HEK293 (cell line): ENCODE measurements at regions not wholly inside any gene's neighbourhood (a gene's known extent, or its start where the extent isn't known, plus 50 kb on each side); places are given as distances from the start of the nearest gene placed in this dataset.

Experiments
- CTCF ChIA-PET: fragments of 350-600 bp; formaldehyde crosslinking; extraction: SDS; loops from one replicate; lab custom pipeline; 2021; ENCODE audit warnings: antibody characterized with exemption; lab: Yijun Ruan, JAX
- POLR2A ChIA-PET: fragments of 300-600 bp; formaldehyde crosslinking; extraction: SDS; loops from one replicate; lab custom pipeline; 2020; ENCODE audit warnings: antibody characterized with exemption, inconsistent platforms; lab: Yijun Ruan, JAX
- H3K27ac ChIP-seq: fragments of 200-500 bp; sonication (Bioruptor generic); 2 replicates; pipeline ENCODE4 v1.5.1; 2014; ENCODE audit warnings: low read depth, low read length, control low read depth, inconsistent platforms; ENCODE audit errors: extremely low read depth
- H3K36me3 ChIP-seq, 2 experiments: fragments of 200-500 bp in 1 of 2; sonication (Bioruptor generic) in 1 of 2; 1 replicate in 1 of 2; 2 replicates in 1 of 2; pipeline ENCODE4 v1.5.1; 2014 to 2017; ENCODE audit warnings: inconsistent platforms in 2 of 2, low read length in 2 of 2; ENCODE audit not compliant: control insufficient read depth in 2 of 2, insufficient read depth in 1 of 2
- H3K4me1 ChIP-seq: fragments of 200-500 bp; sonication (Bioruptor generic); 2 replicates; pipeline ENCODE4 v1.5.1; 2014; ENCODE audit warnings: mild to moderate bottlenecking, low read length, inconsistent platforms; ENCODE audit not compliant: control insufficient read depth, insufficient read depth
- H3K4me3 ChIP-seq: 2 replicates; pipeline ENCODE4 v1.5.1; 2011; ENCODE audit warnings: low read depth, mild to moderate bottlenecking, control low read depth, low read length, moderate library complexity
- H3K9me3 ChIP-seq: fragments of 200-500 bp; sonication (Bioruptor generic); 2 replicates; pipeline ENCODE4 v1.5.1; 2014; ENCODE audit warnings: low read depth, low read length, inconsistent platforms; ENCODE audit not compliant: control insufficient read depth, insufficient read depth
- SCRT1 ChIP-seq: fragments of 450-650 bp; formaldehyde crosslinking; IDR thresholded peaks from 2 replicates; pipeline ENCODE4 v1.5.1; 2016; ENCODE audit warnings: missing biosample characterization, missing genetic modification characterization, borderline replicate concordance
- YY2 ChIP-seq: fragments of 450-650 bp; formaldehyde crosslinking; IDR thresholded peaks from 2 replicates; pipeline ENCODE4 v1.5.1; 2016; ENCODE audit warnings: missing biosample characterization, missing genetic modification characterization
- ZBTB1 ChIP-seq: fragments of 450-650 bp; formaldehyde crosslinking; IDR thresholded peaks from 2 replicates; pipeline ENCODE4 v1.5.1; 2016; ENCODE audit warnings: missing biosample characterization, missing genetic modification characterization
- ZBTB48 ChIP-seq: fragments of 450-650 bp; formaldehyde crosslinking; IDR thresholded peaks from 2 replicates; pipeline ENCODE4 v1.5.1; 2016; ENCODE audit warnings: missing biosample characterization, missing genetic modification characterization
- ZFHX2 ChIP-seq: fragments of 450-650 bp; formaldehyde crosslinking; conservative IDR thresholded peaks from 2 replicates; pipeline ENCODE4 v1.5.1; 2016; ENCODE audit warnings: missing biosample characterization, missing genetic modification characterization
- ZFP3 ChIP-seq: fragments of 450-650 bp; formaldehyde crosslinking; IDR thresholded peaks from 2 replicates; pipeline ENCODE4 v1.5.1; 2016; ENCODE audit warnings: low read depth, missing biosample characterization, missing genetic modification characterization
- ZNF10 ChIP-seq: fragments of 450-650 bp; formaldehyde crosslinking; IDR thresholded peaks from 2 replicates; pipeline ENCODE4 v1.5.1; 2017; ENCODE audit warnings: missing biosample characterization, missing genetic modification characterization
- ZNF121 ChIP-seq: fragments of 450-650 bp; formaldehyde crosslinking; IDR thresholded peaks from 2 replicates; pipeline ENCODE4 v1.5.1; 2016; ENCODE audit warnings: missing biosample characterization, missing genetic modification characterization
- ZNF169 ChIP-seq: fragments of 450-650 bp; formaldehyde crosslinking; IDR thresholded peaks from 2 replicates; pipeline ENCODE4 v1.5.1; 2016; ENCODE audit warnings: missing biosample characterization, missing genetic modification characterization
- ZNF175 ChIP-seq: fragments of 450-650 bp; formaldehyde crosslinking; IDR thresholded peaks from 2 replicates; pipeline ENCODE4 v1.5.1; 2016; ENCODE audit warnings: missing biosample characterization, missing genetic modification characterization
- ZNF214 ChIP-seq: fragments of 450-650 bp; formaldehyde crosslinking; IDR thresholded peaks from 2 replicates; pipeline ENCODE4 v1.5.1; 2017; ENCODE audit warnings: missing biosample characterization, mild to moderate bottlenecking, missing genetic modification characterization, borderline replicate concordance
- ZNF221 ChIP-seq: fragments of 450-650 bp; formaldehyde crosslinking; IDR thresholded peaks from 2 replicates; pipeline ENCODE4 v1.5.1; 2017; ENCODE audit warnings: missing biosample characterization, missing genetic modification characterization, borderline replicate concordance
- ZNF280C ChIP-seq: fragments of 450-650 bp; formaldehyde crosslinking; IDR thresholded peaks from 2 replicates; pipeline ENCODE4 v1.5.1; 2016; ENCODE audit warnings: missing biosample characterization, missing genetic modification characterization
- ZNF292 ChIP-seq: fragments of 450-650 bp; formaldehyde crosslinking; IDR thresholded peaks from 2 replicates; pipeline ENCODE4 v1.5.1; 2016; ENCODE audit warnings: low read depth, missing biosample characterization, missing genetic modification characterization, borderline replicate concordance
- ZNF302 ChIP-seq: fragments of 450-650 bp; formaldehyde crosslinking; IDR thresholded peaks from 2 replicates; pipeline ENCODE4 v1.5.1; 2016; ENCODE audit warnings: missing biosample characterization, missing genetic modification characterization, low read depth
- ZNF37A ChIP-seq: fragments of 450-650 bp; IDR thresholded peaks from 2 replicates; pipeline ENCODE4 v1.5.1; 2018; ENCODE audit warnings: missing biosample characterization, missing genetic modification characterization
- ZNF404 ChIP-seq: fragments of 450-650 bp; formaldehyde crosslinking; IDR thresholded peaks from 2 replicates; pipeline ENCODE4 v1.5.1; 2017; ENCODE audit warnings: missing biosample characterization, missing genetic modification characterization
- ZNF416 ChIP-seq: fragments of 450-650 bp; formaldehyde crosslinking; IDR thresholded peaks from 2 replicates; pipeline ENCODE4 v1.5.1; 2016; ENCODE audit warnings: missing biosample characterization, missing genetic modification characterization
- ZNF473 ChIP-seq: fragments of 450-650 bp; formaldehyde crosslinking; IDR thresholded peaks from 2 replicates; pipeline ENCODE4 v1.5.1; 2017; ENCODE audit warnings: missing biosample characterization, missing genetic modification characterization
- ZNF510 ChIP-seq: fragments of 450-650 bp; formaldehyde crosslinking; IDR thresholded peaks from 2 replicates; pipeline ENCODE4 v1.5.1; 2018; ENCODE audit warnings: mild to moderate bottlenecking, missing genetic modification characterization, missing biosample characterization; ENCODE audit not compliant: insufficient replicate concordance
- ZNF513 ChIP-seq: fragments of 450-650 bp; IDR thresholded peaks from 2 replicates; pipeline ENCODE4 v1.5.1; 2018; ENCODE audit warnings: missing biosample characterization, missing genetic modification characterization
- ZNF514 ChIP-seq: fragments of 450-650 bp; formaldehyde crosslinking; IDR thresholded peaks from 2 replicates; pipeline ENCODE4 v1.5.1; 2016; ENCODE audit warnings: missing biosample characterization, missing genetic modification characterization
- ZNF530 ChIP-seq: fragments of 450-650 bp; formaldehyde crosslinking; IDR thresholded peaks from 2 replicates; pipeline ENCODE4 v1.5.1; 2016; ENCODE audit warnings: low read depth, missing biosample characterization, missing genetic modification characterization
- ZNF549 ChIP-seq: fragments of 450-650 bp; IDR thresholded peaks from 2 replicates; pipeline ENCODE4 v1.5.1; 2018; ENCODE audit warnings: missing biosample characterization, missing genetic modification characterization, mild to moderate bottlenecking, inconsistent platforms, moderate library complexity
- ZNF560 ChIP-seq: fragments of 450-650 bp; formaldehyde crosslinking; IDR thresholded peaks from 2 replicates; pipeline ENCODE4 v1.5.1; 2017; ENCODE audit warnings: missing biosample characterization, missing genetic modification characterization, borderline replicate concordance
- ZNF837 ChIP-seq: fragments of 450-650 bp; formaldehyde crosslinking; IDR thresholded peaks from 2 replicates; pipeline ENCODE4 v1.5.1; 2016; ENCODE audit warnings: missing biosample characterization, missing genetic modification characterization
- ZNF843 ChIP-seq: fragments of 450-650 bp; formaldehyde crosslinking; IDR thresholded peaks from 2 replicates; pipeline ENCODE4 v1.5.1; 2016; ENCODE audit warnings: missing biosample characterization, missing genetic modification characterization
- ZXDB ChIP-seq: fragments of 450-650 bp; formaldehyde crosslinking; IDR thresholded peaks from 2 replicates; pipeline ENCODE4 v1.5.1; 2016; ENCODE audit warnings: missing biosample characterization, missing genetic modification characterization

- TF ChIP-seq ZNF280C (tag by site-specific recombination) = no peak
- no peak for TF ChIP-seq YY2 (tag by site-specific recombination)
Observed at GRCh38 chr9:80380301-80380700, 808.5 kb downstream of the TLE4 start (continued).

- Histone ChIP-seq H3K9me3 (no peaks in the 10 kb centered on the region), H3K36me3 (no peaks in the 10 kb centered on the region), H3K27ac (no peak overlapping the region), H3K4me3 (no peak overlapping the region), H3K4me1 (no peaks in the 10 kb centered on the region)
- ChIA-PET POLR2A (no interaction called here), CTCF (no interaction called here)
- TF ChIP-seq ZNF514 (tag by site-specific recombination) (no peak), ZNF837 (tag by site-specific recombination) (no peak), ZNF549 (tag by site-specific recombination) (no peak), ZNF473 (tag by site-specific recombination) (no peak), ZNF843 (tag by site-specific recombination) (no peak), ZNF530 (tag by site-specific recombination) (no peak), ZNF214 (tag by site-specific recombination) (no peak), ZNF37A (tag by site-specific recombination) (no peak), ZNF280C (tag by site-specific recombination) (no peak), ZBTB48 (tag by site-specific recombination) (no peak), ZNF175 (tag by site-specific recombination) (no peak), ZFHX2 (no peak), ZNF121 (tag by site-specific recombination) (no peak), ZNF292 (tag by site-specific recombination) (no peak), ZNF169 (no peak)
Observed at GRCh38 chr9:80378669-80379293, 807.0 kb downstream of the TLE4 start.

GRCh38 chr9:80376180-80376579 lies 804.4 kb downstream of the TLE4 start:
- Histone ChIP-seq H3K27ac (no peak overlapping the region), H3K36me3 (no peaks in the 10 kb centered on the region), H3K4me1 (no peaks in the 10 kb centered on the region), H3K9me3 (no peaks in the 10 kb centered on the region), H3K4me3 (no peak overlapping the region)
- CTCF ChIA-PET = no interaction called here
- POLR2A ChIA-PET = no interaction called here
- TF ChIP-seq ZNF10 (tag by site-specific recombination) (no peak), ZNF560 (tag by site-specific recombination) (no peak), SCRT1 (tag by site-specific recombination) (no peak), ZNF221 (tag by site-specific recombination) (no peak), ZNF416 (tag by site-specific recombination) (no peak), ZFP3 (tag by site-specific recombination) (no peak), ZNF513 (no peak), ZXDB (tag by site-specific recombination) (no peak), ZFHX2 (no peak), ZBTB1 (tag by site-specific recombination) (no peak), ZNF302 (tag by site-specific recombination) (no peak), ZNF404 (tag by site-specific recombination) (no peak), ZNF510 (tag by site-specific recombination) (no peak)
